ENCODE measurements at regions not wholly inside any gene's neighbourhood (a gene's known extent, or its start where the extent isn't known, plus 50 kb on each side); places are given as distances from the start of the nearest gene placed in this dataset.

DNA sequence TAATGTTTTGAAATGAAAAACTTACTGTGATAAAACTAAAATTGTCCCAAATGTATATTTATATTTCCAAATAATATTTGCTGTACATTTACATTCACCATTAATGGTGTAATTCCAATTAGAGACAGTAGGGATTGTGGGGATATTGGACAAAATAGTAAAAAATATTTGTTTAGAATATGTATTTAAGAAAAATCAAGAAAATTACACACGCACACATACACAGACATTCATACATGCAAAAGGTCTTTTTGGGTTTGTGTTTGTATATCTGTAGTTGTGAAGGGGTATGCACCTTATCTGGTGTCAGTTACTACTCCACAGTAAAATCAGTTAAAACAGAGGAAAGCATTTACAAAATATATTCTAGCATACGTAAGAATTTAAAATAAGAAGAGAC, 435.9 kb upstream of the ZNF804A start:
- TF ChIP-seq POLR2AphosphoS5 (IDR thresholded peaks at IDR 0.05; ENCODE audit: low read depth, low read length) (no peak), EP300 (IDR thresholded peaks at IDR 0.05; ENCODE audit: borderline replicate concordance in 1 of 2, low read depth in 1 of 2, low read length in 1 of 2) (no peak)
- TF ChIP-seq, protein P1, sequence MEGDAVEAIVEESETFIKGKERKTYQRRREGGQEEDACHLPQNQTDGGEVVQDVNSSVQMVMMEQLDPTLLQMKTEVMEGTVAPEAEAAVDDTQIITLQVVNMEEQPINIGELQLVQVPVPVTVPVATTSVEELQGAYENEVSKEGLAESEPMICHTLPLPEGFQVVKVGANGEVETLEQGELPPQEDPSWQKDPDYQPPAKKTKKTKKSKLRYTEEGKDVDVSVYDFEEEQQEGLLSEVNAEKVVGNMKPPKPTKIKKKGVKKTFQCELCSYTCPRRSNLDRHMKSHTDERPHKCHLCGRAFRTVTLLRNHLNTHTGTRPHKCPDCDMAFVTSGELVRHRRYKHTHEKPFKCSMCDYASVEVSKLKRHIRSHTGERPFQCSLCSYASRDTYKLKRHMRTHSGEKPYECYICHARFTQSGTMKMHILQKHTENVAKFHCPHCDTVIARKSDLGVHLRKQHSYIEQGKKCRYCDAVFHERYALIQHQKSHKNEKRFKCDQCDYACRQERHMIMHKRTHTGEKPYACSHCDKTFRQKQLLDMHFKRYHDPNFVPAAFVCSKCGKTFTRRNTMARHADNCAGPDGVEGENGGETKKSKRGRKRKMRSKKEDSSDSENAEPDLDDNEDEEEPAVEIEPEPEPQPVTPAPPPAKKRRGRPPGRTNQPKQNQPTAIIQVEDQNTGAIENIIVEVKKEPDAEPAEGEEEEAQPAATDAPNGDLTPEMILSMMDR (IDR thresholded peaks at IDR 0.05), result no peak; the same call in 1 of the 2 replicates

All from SK-N-SH (cell line).